Stimulated activated CD8-positive, alpha-beta memory T cell treated with anti-CD3 and anti-CD28 coated beads, Interleukin-15, amount 100 ng/mL, for 1 hour (primary cell): ENCODE measurements at regions not wholly inside any gene's neighbourhood (a gene's known extent, or its start where the extent isn't known, plus 50 kb on each side); places are given as distances from the start of the nearest gene placed in this dataset.
"Not testable (repeated sequence)": the region's sequence is repeated elsewhere in the genome, so short reads cannot be mapped to it uniquely, and the experiment has no call there.

ENCODE experiments used
- DNase-seq: peaks from one replicate; pipeline ENCODE4 v3.0.0-alpha.2; 2020; ENCODE audit warnings: low read depth

GRCh38 chr12:46487567-46488131, 115.1 kb upstream of the SLC38A2 start:
- DNase-seq: no peak

DNA sequence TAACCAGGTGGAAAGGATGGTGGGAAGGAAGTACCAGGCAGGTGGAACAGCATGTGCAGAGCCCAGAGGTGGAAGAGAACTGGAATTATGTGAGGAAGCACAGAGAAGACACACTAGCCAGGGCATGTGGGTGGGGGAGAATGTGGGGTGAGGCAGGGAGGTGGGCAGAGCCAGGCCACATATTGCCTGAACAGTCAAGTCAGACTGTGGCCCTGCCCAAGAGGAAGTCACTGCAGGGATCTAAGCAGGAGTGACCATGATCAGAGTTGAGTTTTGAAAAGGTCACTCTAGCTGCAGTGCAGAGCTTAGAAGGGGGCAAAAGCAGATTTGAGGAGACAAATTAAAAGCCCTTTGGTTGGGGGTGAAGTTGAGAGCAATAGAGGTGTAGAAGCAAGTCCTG, 114.0 kb upstream of the SLC38A2 start:
- DNase-seq: no peak

GRCh38 chr12:46485853-46486252, 113.3 kb upstream of the SLC38A2 start:
- DNase-seq: no peak

GRCh38 chr12:46484396-46485061, 112.0 kb upstream of the SLC38A2 start:
- no peak for DNase-seq

- no peak for DNase-seq
These were observed 111.2 kb upstream of the SLC38A2 start for GRCh38 chr12:46483572-46484395.

DNA sequence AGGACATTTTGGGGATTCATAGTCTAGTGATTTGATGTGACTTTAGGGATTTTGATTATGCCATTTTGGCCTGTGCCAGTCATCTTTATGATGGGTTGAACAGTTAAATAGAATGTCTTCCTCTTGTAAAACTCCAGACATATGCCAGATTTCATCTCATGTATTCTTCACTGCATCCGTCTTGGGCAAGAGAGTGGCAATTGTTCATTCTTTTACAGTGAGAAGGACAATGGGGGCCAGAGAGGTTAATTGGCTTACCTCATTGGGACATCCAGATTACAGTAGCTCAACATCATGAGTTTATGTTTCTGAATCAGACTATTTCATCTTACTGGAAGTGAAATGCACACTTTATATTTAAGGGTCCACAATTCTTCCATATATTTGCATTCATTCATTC, 108.2 kb upstream of the SLC38A2 start:
- DNase-seq: no peak

- DNase-seq: no peak
These were observed 107.7 kb upstream of the SLC38A2 start for GRCh38 chr12:46480316-46480715.

DNA sequence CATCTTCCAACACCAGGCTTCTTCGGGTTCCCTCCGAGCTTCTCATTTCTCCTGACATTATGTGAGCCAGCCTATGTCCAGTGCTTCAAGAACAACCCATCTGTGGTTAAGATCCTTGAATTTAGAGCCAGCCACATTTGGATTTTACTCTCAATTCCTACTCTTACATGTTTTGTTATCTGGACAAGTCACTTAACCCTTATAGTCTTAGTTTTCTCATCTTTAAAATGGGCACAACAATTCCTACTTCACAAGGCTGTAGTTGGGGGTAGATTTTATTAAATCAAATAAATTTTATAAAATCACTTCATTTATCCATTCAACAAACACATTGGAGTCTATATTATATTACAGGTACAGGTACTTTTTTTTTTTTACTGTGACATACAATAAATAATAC, 105.5 kb upstream of the SLC38A2 start:
- no peak for DNase-seq

GRCh38 chr12:46477541-46477940, 105.0 kb upstream of the SLC38A2 start:
- no peak for DNase-seq

DNA sequence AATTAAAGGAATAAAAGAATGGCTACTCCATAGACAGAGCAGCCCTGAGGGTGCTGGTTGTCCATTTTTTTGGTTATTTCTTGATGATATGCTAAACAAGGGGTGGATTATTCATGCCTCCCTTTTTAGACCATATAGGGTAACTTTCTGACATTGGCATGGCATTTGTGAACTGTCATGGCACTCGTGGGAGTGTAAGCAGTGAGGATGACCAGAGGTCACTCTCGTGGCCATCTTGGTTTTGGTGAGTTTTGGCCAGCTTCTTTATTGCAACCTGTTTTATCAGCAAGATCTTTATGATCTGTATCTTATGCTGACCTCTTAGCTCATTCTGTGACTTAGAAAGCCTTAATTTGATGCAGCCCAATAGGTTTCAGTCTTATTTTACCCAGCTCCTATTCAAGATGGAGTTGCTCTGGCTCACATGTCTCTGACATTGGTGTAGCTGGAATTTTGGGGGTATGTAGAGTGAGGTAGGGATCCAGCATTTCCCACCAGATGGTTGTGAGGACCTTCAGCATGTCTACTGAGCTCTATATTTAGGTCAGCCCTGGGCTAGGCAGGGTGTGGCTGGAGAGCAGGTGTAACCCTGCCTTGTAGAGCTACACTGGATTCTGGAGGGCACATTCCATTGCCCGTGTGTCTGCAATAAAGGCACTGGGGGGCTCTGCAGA, 103.5 kb upstream of the SLC38A2 start:
- DNase-seq: no peak

DNA sequence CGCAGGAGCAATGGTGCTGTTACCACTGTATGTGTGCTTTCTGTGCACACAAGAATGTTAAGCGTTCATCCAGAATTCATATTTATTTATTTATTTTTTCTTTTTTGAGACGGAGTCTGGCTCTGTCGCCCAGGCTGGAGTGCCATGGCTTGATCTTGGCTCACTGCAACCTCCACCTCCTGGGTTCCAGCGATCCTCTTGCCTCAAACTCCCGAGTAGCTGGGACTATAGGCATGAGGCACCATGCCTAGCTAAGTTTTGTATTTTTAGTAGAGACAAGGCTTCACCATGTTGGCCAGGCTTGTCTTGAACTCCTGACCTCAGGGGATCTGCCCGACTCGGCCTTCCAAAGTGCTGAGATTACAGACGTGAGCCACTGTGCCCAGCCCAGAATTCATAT, 101.8 kb upstream of the SLC38A2 start:
- not testable (repeated sequence) for DNase-seq

DNA sequence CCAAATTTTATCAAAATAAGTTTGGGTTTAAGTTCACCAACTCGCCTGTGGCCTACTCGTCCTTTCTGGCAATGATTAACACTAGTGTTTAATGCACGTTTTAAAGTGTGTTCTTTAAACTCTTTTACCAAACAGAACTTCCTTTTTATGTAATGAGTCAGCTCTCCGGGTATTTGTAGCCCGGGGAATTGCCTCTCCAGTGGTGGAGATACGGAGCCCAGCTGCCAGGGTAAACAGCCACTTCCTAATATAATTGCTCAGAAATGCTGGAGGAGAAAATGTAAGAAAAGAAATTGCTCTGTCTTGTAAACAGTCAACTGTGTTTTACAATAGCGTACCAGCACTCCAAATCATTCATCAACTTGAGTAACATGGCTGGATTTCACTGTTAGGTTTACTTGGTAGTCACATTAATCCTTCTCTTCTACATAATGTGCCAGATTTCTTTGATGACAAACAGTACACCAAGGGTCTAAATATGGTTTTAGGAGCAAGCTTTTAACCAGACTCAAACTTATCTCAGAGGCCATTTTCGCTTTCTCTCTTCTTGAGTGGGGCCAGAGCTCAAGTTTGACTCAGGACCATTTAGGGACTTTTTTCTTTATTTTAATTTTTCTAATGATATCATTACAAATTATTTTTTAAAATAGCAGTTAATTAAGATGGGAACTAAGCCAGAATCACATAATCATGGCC, 101.2 kb upstream of the SLC38A2 start:
- DNase-seq: no peak

- DNase-seq: no peak
These were observed 100.5 kb upstream of the SLC38A2 start for GRCh38 chr12:46472893-46473633.

DNA sequence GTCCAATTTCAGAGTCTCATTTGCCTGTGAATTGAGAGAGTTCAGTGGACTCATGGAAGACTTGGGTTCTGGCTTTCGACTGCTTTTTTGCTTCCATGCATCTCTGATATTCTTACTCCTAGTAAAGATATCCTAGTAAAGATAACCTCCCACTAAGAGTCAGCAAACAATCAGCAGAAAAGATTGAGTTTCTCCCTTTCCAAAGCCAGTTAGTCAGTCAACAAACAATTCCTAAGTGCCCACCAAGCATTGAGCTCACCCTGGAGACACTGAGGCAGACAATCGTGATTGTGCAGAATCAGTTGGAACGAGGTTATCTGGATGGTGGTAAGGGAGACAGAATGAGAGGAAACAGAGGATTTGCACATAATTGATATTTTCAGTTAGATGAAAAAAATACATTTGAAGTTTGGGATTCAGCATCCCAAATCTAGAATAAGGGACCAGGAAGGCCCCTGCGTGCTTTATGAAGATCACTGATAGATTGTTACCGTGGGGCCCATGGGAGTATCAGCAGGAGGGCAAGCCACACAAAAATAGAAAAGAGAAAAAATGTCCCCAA, 99.7 kb upstream of the SLC38A2 start:
- DNase-seq: no peak

GRCh38 chr12:46471404-46471803, 98.8 kb upstream of the SLC38A2 start:
- DNase-seq: no peak

- DNase-seq: no peak
These were observed 98.4 kb upstream of the SLC38A2 start for GRCh38 chr12:46470975-46471374.

DNA sequence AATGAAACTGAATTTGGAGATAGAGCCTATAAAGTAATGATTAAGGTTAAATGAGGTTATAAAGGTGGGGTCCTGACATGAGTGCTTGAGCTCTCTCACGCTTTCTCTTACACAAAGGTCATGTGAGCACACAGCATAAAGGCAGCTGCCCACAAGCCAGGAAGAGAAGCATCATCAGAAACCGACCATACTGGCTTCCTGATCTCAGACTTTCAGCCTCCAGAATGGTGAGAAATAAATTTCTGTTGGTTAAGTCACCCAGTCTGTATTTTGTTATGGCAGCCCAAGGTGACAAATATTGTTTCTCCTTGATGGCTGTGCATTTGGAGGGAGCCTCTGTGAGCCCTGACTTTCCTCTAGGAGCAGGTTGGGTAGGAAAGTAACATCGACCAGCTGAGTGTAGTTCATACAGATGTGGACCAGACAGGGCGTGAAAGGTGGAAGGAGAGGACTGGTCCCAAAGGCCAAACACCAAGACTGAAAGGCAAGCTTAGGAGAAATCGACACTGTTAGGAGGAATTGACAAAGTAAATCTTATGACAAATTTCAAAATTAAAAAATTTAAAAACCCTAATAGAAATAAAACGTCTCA, 97.6 kb upstream of the SLC38A2 start:
- DNase-seq: no peak

GRCh38 chr12:46468813-46469212, 96.2 kb upstream of the SLC38A2 start:
- no peak for DNase-seq

- no peak for DNase-seq
These were observed 95.6 kb upstream of the SLC38A2 start for GRCh38 chr12:46468160-46468559.

- no peak for DNase-seq
These were observed 92.7 kb upstream of the SLC38A2 start for GRCh38 chr12:46465307-46465706.

GRCh38 chr12:46464863-46465262, 92.3 kb upstream of the SLC38A2 start:
- no peak for DNase-seq
